Fibroblast of villous mesenchyme (primary cell): ENCODE measurements at regions not wholly inside any gene's neighbourhood (a gene's known extent, or its start where the extent isn't known, plus 50 kb on each side); places are given as distances from the start of the nearest gene placed in this dataset.

Experiments
- DNase-seq: peaks from one replicate; pipeline ENCODE4 v3.0.0-alpha.2; 2010; ENCODE audit warnings: low read depth
- H3K4me3 ChIP-seq: 2 replicates; pipeline ENCODE4 v1.5.1; 2011; ENCODE audit warnings: low read depth, mild to moderate bottlenecking, low read length
- TF ChIP-seq, protein P1 (sequence below): IDR thresholded peaks from 2 replicates; pipeline ENCODE4 v1.5.1; 2012; ENCODE audit warnings: low read depth, mild to moderate bottlenecking, low read length; ENCODE audit not compliant: insufficient read depth

DNA sequence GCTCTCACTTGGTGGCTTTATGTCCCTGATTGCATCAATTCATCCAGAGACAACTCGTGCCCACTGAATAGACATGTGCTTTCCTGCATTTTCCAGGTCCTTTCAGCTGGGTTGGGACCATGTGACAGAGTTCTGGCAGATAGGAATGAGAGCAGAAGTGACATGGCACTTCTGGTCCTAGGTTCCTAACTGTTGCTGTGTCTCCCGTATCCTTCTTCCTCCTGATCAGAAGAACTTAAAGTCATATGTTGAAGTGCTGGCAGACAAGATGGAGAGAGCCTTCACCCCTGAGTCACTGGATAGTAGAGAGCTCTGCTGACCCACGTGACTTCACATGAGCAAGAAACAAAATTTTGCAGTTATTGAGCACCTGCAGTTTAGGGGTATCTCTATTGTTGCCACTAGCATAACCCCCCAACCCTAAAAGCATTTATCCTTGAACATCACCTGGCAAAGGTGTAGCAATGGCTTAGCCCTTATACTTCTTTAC is 80.0 kb downstream of the NREP start:
- DNase-seq, result no peak
- TF ChIP-seq, protein P1, sequence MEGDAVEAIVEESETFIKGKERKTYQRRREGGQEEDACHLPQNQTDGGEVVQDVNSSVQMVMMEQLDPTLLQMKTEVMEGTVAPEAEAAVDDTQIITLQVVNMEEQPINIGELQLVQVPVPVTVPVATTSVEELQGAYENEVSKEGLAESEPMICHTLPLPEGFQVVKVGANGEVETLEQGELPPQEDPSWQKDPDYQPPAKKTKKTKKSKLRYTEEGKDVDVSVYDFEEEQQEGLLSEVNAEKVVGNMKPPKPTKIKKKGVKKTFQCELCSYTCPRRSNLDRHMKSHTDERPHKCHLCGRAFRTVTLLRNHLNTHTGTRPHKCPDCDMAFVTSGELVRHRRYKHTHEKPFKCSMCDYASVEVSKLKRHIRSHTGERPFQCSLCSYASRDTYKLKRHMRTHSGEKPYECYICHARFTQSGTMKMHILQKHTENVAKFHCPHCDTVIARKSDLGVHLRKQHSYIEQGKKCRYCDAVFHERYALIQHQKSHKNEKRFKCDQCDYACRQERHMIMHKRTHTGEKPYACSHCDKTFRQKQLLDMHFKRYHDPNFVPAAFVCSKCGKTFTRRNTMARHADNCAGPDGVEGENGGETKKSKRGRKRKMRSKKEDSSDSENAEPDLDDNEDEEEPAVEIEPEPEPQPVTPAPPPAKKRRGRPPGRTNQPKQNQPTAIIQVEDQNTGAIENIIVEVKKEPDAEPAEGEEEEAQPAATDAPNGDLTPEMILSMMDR, result no peak
- H3K4me3 ChIP-seq, result no peak overlapping the region

DNA sequence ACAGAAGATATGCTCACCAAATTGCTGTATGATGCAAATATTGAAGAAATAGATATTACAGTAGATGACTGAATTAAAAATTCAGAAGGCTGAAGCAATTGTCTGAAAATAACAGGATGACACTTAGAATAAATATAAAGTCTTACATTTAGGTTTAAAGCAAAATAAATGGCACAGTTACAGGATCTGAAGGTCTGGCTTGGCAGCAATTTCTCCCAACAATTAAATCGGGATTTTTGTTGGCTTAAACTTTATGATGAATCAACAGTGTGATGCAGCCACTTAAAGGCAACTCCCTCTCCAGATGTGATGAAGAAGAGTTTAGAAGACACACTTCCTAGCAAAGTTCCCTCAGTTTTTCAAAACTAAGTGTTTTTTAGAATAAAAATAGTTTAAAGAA is 80.5 kb downstream of the NREP start:
- H3K4me3 ChIP-seq, result no peak overlapping the region
- no peak for DNase-seq
- TF ChIP-seq, protein P1, result no peak

DNA sequence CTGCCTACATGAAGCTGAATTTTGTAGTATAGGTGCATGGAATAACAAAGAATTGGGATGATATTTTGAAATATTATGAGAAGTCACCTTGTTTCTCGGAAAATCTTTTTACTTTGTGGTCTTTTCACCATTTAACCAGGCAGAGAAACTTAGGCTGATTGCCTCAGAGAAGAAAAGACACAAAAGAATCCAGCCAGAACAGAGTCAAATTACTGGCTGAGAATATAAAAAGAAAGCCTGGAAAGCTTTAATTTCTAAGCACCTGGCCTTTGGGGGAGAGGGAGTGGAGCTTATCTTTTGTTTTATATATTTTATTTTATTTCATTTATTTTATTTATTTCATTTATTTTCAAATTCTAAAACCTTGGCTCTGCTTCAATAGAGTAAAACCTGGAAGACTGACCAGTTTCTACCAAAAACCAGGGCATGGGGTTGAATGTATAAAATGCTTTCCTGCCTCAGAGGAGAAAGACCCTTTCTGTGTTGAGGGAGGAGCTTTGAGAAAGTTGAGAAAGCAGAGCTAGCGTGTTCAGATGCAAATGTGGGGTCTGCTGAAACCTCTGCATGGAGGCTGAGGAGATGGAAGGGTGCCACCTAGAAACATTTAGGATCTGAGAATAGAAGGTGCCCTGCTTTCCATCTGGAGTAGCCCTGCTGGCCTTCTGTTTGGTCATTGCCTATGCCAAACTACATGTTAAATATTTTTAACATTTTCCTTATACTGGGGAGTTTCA is 81.6 kb downstream of the NREP start:
- TF ChIP-seq, protein P1, result no peak
- no peak overlapping the region for H3K4me3 ChIP-seq
- DNase-seq, result no peak

DNA sequence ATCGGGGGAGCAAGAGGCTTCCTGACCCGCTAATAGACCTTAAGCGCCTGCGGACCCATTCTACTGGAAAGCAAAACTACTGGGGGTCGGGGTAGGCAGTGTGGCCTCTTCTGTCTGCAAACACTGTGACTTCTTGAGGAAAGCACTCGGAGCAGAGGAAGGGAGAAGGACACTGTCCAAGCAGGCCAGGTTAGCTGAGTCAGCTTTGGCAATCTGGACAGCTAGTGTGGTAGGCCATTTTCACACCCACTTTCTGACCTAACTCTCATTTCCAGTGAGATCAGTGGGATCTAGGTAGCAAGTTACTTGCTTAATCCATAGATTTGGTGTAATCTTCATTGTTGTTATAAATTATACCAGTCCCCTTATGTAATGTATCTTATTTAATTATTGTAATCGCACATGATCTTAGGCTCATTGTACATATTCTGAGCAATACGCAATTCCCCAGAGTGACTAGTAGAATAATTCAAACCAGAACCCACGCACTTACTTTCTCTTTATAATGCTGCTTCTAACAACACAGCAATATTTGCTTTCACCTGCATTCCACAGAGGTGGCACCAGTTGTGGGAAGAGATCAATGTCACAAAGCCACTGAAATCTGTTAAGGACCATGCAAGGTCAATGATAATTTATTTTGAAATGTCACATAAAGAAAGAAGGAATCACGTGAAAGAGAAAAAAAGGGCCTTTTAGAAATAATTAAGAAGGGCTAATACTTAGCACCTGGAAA is 82.9 kb downstream of the NREP start:
- DNase-seq, result no peak
- TF ChIP-seq, protein P1, result no peak
- no peak overlapping the region for H3K4me3 ChIP-seq

DNA sequence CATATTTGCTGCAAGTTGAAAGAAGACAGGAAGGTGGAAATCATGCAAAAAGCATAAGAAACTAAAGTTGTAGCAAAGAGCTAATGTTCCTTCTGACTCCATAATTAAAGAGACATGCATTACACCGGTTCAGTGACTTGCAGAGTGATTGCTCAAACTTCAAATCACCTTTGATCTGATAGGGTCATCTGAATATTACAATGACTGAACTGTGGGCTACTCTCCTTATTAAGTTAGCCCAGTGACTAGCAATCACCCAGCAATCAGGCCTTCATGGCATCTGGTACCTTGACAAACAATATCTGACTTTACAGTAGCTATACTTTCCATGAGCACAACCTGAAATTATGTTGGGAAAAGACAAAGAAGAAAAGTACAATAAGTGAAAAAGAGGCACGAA is 84.9 kb downstream of the NREP start:
- DNase-seq, result no peak
- H3K4me3 ChIP-seq, result no peak overlapping the region
- TF ChIP-seq, protein P1, result no peak

DNA sequence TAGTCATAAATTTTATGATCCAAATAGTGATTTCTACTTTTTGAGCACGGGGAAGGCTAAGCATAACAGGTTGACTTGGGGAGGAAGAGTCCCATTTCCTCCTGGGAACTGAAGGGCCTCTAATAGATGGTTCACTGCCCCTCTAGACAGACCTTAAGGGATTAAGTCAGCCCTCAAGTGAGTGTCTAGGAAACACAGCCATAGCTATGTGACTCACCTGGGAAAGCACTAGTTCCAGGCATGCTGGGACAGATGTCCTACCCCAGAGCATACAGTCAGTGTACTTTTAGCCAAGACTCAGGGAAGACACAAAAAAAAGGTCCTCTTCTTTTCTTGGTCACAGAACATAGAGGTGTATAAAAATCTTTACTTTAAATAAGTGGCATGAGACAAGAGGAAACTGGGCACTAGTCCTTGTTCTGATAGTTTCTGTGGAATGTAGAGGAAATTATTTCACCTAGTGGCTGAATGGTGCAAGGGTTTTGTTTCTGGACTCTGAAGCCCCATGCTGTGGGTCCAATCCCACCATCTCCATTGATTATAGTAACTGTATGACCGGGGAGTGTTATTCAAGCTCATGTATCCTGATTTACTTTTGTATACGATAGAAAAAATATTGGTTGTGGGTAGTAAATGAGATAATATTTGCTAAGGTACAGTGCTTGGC is 86.0 kb downstream of the NREP start:
- TF ChIP-seq, protein P1, result peak; percentile 24
- DNase-seq, result no peak
- H3K4me3 ChIP-seq, result no peak overlapping the region
